Activated CD8-positive, alpha-beta memory T cell treated with anti-CD3 and anti-CD28 coated beads for 36 hours (primary cell): ENCODE measurements at regions not wholly inside any gene's neighbourhood (a gene's known extent, or its start where the extent isn't known, plus 50 kb on each side); places are given as distances from the start of the nearest gene placed in this dataset.
"Not testable (repeated sequence)": the region's sequence is repeated elsewhere in the genome, so short reads cannot be mapped to it uniquely, and the experiment has no call there.

Experiments used
- CTCF ChIA-PET: fragments of 350-600 bp; sonication (Branson Sonifier 250); formaldehyde crosslinking; loops from one replicate; lab custom pipeline; 2021; ENCODE audit warnings: antibody characterized with exemption; lab: Charles Lee
- POLR2A ChIA-PET: fragments of 350-600 bp; sonication (Branson Sonifier 250); formaldehyde crosslinking; loops from one replicate; lab custom pipeline; 2021; ENCODE audit warnings: antibody characterized with exemption; lab: Charles Lee

DNA sequence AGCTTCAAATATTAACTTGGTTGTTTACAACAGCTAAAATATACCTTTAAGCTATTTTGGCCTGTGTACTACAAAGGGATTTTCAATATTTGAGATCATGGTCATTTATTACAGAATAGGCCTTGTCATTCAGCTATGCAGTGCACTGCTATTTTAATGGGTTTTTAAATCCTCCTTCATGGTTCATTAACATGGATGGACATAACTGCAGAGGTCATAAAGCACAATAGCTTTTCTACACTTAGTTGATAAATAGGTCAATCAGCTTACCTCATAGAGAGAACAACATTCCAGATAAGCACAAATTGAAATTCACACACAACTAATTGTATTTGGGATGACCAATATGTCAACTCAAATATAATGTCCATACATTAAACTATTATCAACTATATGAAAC is 403.7 kb downstream of the CNTN3 start:
- CTCF ChIA-PET, result no interaction called here
- POLR2A ChIA-PET, result no interaction called here

- ChIA-PET POLR2A (no interaction called here), CTCF (interaction anchor here (0.6 kb wide), 1 partner anchor 28 kb away, joined by 3 read pairs; no protein-coding TSS in a partner anchor)
Observed at GRCh38 chr3:74200952-74201351, 413.5 kb downstream of the CNTN3 start.

DNA sequence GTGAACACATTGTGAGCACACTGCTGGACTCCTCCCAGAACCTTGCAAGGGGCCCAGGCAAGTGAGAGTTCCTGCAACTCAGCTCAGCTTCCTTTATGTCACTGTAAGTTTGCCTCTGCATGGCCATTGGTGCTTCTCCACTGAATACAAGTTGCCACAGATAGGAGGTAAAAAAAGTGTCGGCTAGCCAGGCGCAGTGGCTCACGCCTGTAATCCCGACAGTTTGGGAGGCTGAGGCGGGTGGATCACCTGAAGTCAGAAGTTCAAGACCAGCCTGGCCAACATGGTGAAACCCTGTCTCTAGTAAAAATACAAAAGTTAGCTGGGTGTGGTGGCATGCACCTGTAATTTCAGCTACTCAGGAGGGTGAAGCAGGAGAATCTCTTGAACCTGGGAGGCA is 435.8 kb downstream of the CNTN3 start:
- CTCF ChIA-PET, POLR2A ChIA-PET: not testable (repeated sequence)

GRCh38 chr3:74173090-74173489 is 441.4 kb downstream of the CNTN3 start:
- POLR2A ChIA-PET, result no interaction called here

DNA sequence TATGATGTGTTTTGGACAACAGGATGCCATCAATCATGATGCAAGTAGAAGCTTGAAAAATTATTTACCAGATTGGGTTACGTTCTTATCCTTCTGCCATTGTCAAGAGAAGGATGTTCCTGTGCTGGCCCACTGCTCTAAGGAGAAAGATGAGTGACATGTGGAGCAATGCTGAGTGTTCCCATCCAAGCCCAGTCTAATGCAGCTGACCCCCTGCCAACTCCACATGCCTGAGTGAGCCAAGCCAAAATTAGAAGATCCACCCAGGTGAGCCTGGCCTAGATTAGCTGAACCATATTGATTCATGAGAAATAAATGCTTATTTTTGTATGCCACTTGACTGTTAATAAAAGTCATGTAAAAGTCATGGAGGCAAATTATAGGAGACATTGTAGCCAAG is 446.5 kb downstream of the CNTN3 start:
- POLR2A ChIA-PET, result no interaction called here
- CTCF ChIA-PET, result no interaction called here

More at GRCh38 chr3:74173090-74173489, 441.4 kb downstream of the CNTN3 start:
- CTCF ChIA-PET, result no interaction called here

DNA sequence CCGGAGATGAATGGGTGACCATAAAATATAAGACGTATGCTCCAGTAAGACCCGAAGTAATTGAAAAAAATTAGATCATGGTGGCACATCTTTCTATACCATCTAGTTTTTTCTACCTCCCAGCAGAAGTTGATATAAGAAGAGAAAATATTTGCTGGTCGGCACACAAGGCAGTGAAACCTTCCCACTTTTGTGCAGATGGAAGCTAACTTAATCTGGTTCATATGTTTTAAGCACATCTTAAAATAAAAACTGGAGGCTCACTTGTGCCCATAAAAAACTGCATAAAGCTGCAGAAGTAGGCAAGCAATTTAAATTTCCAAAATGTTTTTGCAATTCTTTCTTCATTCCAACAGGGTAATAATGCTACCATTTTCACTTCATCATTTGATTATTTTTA is 449.2 kb downstream of the CNTN3 start:
- POLR2A ChIA-PET, result no interaction called here

GRCh38 chr3:74149466-74149865 is 465.0 kb downstream of the CNTN3 start:
- ChIA-PET POLR2A (no interaction called here), CTCF (no interaction called here)

More for the DNA sequence above, 449.2 kb downstream of the CNTN3 start:
- CTCF ChIA-PET, result no interaction called here

GRCh38 chr3:74145277-74145676 is 469.2 kb downstream of the CNTN3 start:
- ChIA-PET CTCF (no interaction called here), POLR2A (no interaction called here)

DNA sequence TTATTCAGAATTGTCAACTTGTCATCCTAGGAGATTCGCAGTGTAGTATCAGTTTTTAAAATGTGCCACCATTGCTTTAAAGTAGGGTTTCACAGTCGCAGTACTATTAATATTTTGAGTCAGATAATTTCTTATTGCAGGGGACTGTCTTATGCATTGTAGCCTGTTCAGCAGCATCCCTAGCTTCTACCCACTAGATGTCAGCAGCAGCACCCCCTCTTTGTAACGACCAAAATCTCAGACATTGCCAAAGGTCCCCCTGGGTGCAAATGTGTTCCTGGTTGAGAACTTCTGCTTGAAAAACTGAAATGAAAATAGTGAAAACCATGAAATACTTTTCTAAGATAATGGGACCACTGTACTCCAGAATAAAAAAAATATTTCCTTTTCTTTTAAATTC is 474.8 kb downstream of the CNTN3 start:
- ChIA-PET CTCF (no interaction called here), POLR2A (no interaction called here)

- ChIA-PET CTCF (no interaction called here), POLR2A (no interaction called here)
Observed at GRCh38 chr3:74137790-74138189, 476.7 kb downstream of the CNTN3 start.

DNA sequence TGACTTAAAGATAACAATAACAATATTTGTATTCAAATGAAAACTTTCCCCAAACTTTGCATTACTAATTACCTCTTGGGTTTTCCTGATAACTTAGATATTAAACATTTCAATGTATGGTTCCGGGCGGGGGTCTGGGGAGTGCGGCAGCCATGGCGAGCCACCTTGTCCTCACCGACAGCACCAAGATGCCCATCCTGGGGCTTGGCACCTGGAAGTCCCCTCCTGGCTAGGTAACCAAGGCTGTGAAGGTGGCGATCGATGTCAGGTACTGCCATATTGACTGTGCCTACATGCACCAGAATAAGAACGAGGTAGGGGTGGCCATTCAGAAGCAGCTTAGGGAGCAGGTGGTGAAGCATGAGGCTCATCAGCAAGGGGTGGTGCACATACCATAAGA is 478.7 kb downstream of the CNTN3 start:
- POLR2A ChIA-PET, result no interaction called here
- CTCF ChIA-PET, result no interaction called here

DNA sequence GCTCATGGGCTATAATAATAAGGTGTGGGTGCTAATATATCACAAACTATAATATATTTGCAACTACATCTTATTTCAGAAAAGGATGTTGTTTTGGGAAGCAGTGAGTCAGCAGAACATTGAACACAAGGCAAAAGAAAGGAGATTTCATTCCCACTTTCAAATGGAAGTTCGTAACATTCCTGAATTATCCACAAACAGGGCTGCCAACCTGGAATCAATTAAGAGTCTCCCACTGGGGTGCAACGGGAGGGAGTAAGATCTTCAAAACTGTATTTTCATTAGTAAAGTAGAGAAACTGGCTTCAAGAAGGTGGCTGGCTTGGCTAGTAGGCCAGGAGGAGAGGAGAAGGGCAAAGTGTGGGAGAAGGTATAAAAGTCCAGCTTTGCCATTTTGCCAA is 479.6 kb downstream of the CNTN3 start:
- CTCF ChIA-PET, result no interaction called here
- POLR2A ChIA-PET, result no interaction called here

DNA sequence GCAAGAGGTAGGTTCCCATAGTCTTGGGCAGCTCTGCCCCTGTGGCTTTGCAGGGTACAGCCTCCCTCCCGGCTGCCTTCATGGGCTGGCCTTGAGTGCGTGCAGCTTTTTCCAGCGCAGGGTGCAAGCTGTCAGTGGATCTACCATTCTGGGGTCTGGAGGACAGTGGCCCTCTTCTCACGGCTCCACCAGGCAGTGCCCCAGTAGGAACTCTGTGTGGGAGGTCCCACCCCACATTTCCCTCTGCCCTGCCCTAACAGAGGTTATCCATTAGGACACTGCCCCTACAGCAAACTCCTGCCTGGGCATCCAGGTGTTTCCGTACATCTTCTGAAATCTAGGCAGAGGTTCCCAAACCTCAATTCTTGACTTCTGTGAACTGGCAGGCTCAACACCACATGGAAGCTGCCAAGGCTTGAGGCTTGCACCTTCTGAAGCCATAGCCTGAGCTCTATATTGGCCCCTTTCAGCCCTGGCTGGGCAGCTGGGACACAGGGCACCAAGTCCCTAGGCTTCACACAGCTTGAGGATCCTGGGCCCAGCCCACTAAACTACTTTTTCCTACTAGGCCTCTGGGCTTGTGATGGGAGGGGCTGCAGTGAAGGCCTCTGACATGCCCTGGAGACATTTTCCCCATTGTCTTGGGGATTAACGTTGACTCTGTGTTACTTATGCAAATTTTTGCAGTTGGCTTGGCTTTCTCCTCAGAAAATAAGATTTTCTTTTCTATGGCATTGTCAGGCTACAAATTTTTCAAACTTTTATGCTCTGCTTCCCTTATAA is 482.7 kb downstream of the CNTN3 start:
- CTCF ChIA-PET, result interaction anchor here (0.7 kb wide), 1 partner anchor 65 kb away, joined by 3 read pairs; no protein-coding TSS in a partner anchor
- POLR2A ChIA-PET, result not testable (repeated sequence)

DNA sequence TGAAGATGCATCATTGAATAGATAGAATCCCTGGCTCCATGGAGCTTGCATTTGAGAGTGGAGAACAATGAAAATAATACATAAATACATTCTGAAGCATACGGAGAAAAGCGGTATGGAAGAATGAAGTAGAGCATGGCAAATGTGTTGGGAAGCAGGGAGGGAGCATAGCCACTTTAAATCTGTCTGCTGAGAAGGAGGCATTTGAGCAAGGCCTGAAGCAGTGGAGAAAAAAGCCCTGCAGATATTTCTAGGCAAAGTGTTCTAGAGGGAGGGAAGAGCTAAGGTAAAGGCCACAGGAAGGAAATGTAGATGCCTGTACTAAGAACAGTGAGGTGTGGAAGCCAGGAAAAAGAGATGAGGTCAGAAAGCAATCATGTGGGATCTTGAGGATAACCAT is 484.8 kb downstream of the CNTN3 start:
- ChIA-PET CTCF (no interaction called here), POLR2A (no interaction called here)

- POLR2A ChIA-PET, result no interaction called here
- CTCF ChIA-PET, result no interaction called here
Observed at GRCh38 chr3:74129056-74129455, 485.4 kb downstream of the CNTN3 start.

DNA sequence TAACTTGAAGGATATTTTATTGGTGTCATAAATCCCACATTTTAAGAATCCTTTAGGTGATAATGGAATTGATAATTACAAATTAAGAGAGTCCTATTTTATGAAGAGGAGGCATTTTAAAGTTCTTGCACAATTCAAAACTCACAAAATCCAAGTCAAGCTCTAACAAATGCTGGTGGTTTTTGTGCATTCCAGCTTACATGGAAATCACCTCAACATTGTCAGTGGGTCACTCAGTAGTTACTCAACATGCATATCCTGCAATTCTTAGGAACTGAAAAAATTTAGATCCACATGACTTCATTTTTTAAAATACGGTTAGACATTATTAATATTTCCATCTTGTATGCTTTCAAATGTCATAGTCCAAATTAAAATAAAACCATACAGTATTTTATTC is 487.2 kb downstream of the CNTN3 start:
- CTCF ChIA-PET, result no interaction called here
- POLR2A ChIA-PET, result no interaction called here

GRCh38 chr3:74124782-74125181 is 489.7 kb downstream of the CNTN3 start:
- POLR2A ChIA-PET, result no interaction called here
- CTCF ChIA-PET, result no interaction called here

DNA sequence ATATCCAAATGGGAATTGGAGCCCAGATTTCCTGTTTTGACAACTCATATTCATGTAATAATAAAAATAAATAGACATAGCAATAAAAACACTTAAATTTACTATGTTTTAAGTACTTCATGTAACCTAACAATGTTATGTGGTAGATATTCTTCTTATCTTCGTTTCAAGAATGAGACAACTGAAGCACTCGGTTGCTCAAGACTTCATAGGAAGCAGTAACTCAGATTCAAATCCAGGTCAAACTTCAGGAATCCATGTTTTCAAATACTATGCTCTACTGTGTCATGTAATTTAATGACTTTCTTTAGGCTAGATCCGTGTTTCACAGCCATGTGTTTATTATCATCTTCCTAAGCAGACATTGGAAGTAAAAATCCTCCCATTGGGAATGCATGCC is 492.2 kb downstream of the CNTN3 start:
- ChIA-PET CTCF (no interaction called here), POLR2A (no interaction called here)

DNA sequence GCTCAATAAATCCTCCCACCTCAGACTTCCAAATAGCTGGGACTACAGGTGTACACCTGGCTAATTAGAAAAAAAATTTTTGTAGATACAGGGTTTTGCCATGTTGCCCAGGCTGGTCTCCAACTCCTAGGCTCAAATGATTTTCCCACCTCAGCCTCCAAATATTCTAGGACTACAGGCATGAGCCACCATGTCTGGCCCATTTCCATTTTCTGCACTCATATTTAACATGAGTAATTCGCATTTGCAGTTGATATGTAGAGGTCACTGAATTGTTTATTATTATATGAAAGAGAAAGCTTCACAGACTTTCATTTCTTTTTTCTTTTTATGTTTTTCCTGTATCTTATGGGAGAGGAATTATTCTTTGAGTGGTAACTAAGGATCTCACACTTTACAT is 492.7 kb downstream of the CNTN3 start:
- ChIA-PET POLR2A (no interaction called here), CTCF (no interaction called here)

GRCh38 chr3:74119221-74119620 is 494.5 kb upstream of the PDZRN3 start:
- CTCF ChIA-PET, result no interaction called here

DNA sequence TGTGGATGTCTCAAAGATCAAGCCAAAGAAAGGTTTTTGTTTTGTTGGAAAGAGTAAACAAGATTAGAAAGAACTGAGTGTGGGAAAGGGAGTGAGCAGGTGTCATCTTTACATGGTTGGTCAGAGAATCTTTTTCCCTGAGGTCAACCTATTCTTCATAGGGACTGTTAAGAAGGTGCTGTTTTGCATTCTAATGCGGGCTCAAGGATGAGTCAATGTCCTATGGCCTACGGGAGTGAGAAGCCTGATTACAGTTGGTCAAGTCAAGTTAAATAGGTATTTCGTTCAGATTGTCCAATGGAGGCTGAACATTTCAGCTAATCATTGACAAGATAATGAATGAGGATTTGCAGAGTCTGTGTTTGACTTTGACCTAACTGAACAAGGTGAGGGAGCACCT is 491.2 kb upstream of the PDZRN3 start:
- CTCF ChIA-PET, result no interaction called here
- POLR2A ChIA-PET, result no interaction called here

More at GRCh38 chr3:74119221-74119620, 494.5 kb upstream of the PDZRN3 start:
- POLR2A ChIA-PET, result no interaction called here

- ChIA-PET CTCF (no interaction called here), POLR2A (no interaction called here)
Observed at GRCh38 chr3:74107451-74107850, 482.7 kb upstream of the PDZRN3 start.
